NCI-H345 (cell line): ENCODE measurements at regions not wholly inside any gene's neighbourhood (a gene's known extent, or its start where the extent isn't known, plus 50 kb on each side); places are given as distances from the start of the nearest gene placed in this dataset.

Experiments used
- DNase-seq: peaks from one replicate; lab custom pipeline; 2025; lab: John Stamatoyannopoulos, UW

DNA sequence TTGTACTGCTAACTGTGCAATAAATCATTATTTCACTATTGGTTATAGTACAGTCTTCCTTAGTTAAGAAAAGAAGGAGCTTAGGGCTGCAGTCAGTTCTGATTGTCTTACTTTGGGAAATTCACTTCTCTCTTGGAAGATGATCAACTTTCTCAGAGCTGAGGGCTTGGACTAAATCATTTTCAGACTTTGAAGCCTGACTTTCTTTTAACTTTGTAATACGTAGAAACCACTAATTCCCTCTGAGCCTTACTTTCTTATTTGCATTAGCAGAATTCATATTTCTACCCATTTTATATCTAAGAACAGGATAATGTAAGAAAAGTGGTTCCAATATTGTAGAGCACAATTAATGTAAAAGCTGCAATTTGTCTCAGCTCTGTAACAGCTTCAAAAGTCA lies 386.4 kb downstream of the TRIB2 start:
- no peak for DNase-seq

DNA sequence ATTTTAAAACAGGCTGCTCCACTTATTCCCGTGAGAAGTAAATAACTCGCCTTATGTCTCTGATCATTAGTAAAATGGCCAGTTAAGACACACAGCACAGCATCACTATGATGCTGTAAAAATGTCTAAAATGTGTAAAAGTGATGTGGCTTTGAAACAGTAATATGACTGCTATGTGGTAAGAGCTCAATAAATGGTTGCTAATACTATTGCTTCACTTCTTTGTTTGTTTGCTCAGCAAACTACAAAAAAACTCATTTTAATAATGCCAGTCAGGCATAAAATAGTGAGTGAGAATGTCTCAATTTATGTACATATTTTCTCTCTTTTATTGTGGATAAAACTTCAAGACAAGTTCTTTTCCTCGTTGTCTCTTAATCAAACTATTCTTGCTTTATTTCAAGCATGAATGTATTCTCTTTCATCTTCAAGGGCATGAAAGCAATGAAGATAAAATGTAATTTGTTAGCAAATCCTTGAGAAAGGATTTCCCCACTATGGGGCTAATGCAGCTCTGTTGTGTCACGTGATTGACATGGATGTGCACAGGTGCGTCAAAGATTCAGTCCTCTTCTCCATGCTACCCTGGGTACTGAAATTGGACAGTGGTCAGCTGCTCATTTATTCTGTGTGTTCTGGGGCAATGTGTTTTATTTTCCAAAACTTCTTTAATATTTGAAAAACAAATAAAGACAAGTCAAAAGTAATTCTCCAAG lies 387.2 kb downstream of the TRIB2 start:
- DNase-seq: no peak

DNA sequence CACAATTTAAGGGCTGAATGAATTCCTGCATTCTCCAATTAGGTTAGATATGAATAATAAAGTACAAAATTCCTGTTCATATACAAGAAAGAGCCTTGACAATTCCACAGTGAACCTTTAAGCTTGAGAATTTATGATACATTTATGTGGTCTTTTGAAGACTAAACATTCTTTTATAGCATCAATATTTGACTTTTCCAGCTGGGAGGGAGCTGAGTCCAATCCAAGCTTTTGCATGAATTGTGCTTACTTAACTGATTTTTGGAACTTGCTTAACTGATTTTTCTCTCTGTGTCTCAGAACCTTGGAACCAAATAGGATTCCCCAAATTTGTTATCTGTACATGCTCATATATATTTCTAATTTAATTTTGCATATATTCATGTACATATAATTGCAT lies 388.0 kb downstream of the TRIB2 start:
- no peak for DNase-seq

DNA sequence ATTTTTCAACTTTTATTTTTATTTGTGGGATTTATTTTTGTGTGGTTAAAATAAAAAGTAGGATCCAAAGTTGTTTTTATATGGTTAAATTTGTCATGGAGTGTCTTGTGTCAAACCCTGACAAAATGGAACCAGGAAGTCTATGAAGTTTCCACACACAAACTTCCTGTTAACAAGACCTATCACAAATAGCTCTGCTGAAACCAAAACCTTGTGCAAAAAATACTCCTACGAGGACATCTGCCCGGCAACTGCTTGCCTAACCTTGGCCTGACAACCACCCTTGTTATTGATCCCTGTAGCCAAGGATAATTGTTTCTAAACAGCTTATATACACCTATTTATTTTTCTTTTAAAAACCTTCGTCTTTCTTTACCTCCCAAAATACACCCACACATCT lies 389.6 kb downstream of the TRIB2 start:
- DNase-seq: no peak

DNA sequence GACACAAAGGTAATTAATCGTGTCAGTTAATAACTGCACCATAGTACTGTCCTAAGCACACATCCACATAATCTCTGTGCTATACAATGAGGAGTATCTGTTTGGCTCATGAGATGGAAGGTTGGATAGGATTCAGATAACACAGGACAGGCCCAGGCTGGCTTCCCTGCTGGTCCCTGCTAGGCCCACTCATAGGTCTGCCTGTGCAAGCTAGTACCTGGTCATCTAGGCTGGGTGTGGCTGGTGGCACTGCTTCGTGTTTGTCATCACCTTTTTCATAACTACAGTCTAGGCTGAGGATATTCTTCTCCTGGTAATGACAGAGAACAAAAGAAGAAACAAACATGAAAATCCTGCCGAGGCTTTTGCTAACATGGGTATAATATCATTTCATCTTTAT lies 392.8 kb downstream of the TRIB2 start:
- no peak for DNase-seq

DNA sequence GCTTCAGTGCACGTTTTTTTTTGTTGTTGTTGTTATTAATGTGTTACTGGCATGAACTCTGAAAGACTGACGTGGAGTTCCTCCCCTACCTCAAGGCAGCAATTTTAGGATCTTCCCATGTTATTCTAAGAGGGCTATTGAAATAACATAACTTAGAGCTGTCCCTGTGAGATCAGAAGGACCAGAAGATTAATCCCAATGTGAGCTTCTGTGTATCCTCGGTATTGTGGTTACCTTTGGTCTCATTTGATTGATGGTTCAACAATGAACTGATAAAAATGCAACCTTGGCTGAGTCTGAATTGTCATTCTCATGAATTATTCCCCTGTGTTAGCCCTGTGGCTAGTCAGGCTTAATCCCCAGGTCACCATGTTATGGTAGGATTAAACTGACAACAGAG lies 394.1 kb downstream of the TRIB2 start:
- DNase-seq: no peak

DNA sequence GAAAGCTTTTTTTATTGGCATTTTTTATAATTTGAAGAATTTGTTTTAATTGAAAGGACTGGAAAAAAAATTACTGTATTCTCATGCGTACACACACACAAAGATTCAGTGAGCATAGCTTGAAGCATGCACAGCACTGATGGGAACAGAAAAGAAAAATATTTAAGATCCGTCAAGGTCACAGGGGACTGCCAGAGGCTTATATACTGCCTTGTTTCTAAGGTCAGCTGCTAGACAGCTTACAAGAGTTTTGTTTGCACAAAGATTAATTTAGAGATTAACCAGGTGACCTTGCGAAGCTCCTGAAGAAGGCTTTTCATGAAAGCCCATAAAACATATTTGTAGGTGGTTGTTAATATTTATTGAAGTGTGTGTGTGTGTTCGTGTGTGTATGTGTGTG lies 396.3 kb downstream of the TRIB2 start:
- no peak for DNase-seq

DNA sequence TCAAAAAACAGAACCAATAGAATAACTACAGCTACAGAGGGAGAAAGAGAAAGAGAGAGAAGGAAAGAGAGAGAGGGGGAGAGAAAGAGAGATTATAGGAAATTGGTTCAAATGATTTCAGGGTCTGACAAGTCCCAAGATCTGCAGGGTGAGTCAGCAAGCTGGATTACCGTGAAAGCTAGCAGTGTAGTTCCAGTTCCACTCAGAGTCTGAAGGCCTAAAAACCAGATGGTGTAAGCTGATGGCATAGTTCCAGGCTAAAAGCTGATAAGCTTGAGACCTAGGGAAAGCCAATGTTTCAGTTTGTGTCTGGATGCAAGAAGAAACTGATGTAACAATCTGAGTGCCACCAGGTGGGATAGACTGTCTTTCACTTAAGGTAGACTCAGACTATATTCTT lies 397.7 kb downstream of the TRIB2 start:
- peak; percentile 9 for DNase-seq

DNA sequence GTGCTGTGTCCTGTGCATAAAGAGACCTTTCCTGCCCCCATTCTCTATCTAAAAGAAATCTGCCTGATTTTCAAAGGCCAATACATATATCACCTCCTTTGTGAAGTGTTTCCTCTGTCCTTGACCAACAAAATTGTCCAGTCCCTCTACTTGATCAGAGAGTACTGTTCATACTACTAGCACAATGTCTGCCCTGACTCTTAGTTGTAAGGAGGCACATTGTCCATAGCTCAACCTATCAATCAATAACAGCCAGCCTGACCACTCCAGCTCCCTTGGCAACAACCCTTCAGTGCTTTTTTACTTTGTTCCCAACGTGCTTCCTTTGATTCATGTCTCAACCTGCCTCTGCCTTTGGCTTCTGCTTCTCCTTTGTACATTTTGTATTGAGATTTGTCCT lies 398.9 kb downstream of the TRIB2 start:
- DNase-seq: peak; percentile 65

DNA sequence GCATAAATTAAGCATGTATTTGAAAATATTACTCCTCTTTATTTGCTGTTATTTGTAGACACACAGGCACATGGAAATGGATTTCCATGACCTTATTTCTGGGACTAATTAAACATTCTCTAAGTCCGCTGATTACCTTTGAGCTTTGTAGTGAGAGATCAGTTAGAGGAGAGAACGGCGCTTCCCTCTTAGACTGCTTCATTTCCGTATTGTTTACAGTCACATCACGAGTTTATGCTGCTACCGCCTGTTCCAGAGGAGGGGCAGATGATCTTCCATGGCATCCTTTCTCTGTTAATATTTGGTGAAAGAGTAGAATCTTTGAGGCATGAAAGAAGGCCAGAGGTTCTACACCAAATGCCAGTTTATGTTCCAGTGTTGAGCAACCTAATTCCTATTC lies 404.4 kb downstream of the TRIB2 start:
- DNase-seq: no peak

DNA sequence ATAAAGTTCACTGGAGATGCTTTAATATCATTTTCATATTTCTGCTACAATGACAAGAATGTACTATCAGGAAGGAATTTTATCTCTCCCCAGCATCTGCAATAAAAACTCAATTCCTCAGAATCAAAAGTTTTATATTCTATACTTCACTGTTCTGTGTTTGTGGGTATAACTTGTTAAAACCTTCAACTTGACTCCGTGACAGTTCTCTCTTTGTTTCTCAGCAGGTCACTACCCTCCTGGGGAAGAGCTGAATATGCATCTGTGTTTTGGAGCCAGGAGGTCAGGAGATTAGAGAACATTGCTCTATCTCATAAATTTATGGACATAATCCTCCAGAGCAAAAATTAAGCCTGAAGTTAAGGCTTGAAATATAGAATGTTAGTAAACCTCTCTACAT lies 411.4 kb downstream of the TRIB2 start:
- no peak for DNase-seq

DNA sequence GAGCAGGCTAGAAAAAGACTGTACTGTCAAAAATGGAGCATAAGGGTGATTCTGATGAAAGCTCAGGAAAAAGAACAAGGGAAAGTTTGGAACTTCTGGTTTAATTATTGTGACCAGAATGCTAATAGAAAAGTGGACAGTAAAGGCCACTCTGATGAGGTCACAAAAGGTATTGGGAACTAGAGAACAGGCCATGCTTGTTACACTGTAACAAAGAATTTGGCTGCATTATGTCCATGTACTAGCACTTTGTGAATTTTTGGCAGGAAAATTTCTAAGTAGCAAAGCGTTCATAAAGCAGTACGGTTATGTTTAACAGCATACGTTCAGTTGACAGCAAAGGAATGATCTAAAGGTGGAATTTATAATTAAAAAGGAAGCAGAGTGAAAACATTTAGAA lies 418.6 kb downstream of the TRIB2 start:
- DNase-seq: no peak

DNA sequence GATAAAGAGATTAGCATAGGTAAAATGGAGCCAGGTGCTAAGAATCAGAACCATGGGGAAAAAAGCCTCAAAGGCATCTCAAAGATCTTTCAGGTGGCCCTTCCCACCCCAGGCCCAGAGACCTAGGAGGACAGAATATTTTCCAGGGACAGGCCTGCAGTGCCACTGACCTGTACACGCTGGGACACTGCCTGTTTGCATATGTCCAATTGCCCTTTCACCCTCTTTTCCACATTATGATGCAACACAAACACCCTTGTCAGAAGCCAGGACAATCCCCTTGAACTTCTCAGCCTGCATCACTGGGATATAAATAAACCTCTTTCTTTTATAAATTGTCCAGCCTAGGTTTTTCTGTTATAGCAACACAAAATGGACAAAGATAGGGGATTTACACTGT lies 419.1 kb downstream of the TRIB2 start:
- no peak for DNase-seq

DNA sequence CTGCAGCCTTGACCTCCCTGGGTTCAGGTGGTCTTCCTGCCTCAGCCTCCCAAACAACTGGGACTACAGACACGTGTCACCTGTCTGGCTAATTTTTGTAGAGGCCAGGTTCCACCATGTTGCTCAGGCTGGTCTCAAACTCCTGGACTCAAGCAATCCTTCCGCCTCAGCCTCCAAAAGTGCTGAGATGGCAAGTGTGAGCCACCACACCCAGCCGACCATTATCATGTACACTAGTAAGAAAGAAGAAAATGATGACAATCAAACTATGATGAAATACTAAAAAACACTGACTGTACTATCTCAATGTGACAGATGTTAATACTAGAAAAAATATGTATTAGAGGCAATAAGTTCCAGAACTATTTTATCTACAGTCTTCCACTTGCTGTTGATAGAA lies 420.9 kb downstream of the TRIB2 start:
- DNase-seq: no peak

DNA sequence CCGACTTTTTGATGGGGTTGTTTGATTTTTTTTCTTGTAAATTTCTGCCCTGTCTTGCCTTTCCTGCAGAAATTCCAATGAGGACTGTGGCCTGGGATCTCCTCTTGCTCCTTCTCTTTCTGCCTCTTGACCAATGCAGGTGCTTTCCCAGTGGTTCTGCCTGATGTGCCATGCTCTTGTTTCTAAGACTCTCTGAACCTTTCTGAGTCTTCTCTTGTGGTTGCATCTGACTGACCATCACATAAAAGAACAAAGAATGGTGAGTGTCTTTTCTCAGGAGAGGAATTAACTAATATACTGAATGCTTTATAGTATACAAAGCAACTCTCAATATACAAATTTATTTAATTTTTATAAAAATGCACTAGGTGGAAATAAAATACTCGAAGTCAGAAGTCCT lies 424.6 kb downstream of the TRIB2 start:
- DNase-seq: no peak

DNA sequence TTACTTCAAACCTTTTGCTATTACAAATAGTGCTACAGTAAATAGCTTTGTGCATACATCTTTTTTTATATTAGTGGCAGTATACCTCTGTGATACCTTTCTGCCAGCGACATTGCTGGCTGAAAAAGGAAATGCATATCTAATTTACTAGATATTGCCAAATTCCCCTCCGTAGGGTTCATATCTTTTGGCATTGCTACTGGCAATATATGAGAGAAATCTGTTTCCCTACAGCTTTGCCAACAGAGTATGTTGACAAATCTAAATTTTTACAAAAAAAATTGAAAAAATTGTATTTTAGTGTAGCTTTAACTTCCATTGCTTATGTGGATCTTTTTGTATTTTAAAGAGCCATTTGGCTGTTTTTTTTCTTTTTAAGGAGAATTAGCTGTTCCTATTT lies 426.7 kb downstream of the TRIB2 start:
- DNase-seq: no peak

DNA sequence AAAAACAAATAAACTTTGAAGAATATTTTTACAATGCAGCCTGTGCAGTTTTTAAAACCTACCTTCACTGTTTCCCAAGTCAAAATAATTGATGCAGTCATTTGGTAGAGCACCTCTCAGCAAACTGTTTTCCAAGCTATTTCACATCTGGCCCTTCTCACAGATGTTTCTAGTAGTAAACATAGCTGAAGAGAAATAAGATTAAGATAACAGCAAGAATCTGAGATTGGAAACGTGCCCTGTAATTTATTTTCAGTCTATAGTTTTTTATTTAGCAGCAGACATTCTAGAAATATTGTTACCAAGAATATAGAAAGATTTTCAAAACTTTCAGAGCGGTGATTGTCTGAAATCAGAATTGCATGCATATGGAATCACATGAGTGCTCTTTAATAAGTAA lies 440.2 kb downstream of the TRIB2 start:
- DNase-seq: no peak

DNA sequence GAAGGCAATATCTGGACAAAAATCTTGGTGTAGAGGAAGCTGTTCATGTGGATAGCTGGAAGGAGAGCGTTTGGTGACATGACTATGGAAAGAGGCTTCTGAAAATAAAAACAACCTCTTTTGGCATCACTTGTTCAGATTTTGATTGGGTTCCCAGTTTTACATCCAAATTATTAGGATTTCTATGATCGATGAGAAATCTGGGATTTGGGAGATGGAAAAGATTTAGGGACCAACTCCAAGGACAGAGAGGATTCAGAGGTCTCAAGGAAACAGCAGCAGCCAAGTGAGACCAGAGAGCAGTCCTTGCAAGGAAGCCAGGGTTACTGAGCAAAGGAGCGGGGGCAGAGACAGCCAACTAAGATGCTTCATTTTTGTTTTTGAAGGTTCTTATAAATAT lies 441.7 kb downstream of the TRIB2 start:
- DNase-seq: no peak

DNA sequence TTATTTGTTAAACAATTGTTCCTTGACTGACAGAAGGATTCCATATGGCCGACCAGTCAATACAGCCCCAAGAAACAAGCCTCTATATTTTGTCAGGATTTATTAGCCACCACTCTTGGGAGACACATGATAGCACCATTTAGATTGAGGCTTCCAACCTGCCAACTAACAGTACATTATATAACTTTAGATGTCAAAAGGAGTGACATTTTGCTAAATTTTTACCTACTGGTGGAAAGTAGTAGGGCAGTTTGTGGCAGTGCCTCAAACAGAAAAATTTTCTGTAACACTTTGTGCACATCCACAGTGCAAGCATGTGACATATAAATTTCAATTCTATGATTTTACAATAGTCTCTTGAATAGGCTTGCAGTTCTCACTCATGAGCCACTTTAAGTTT lies 464.0 kb downstream of the TRIB2 start:
- DNase-seq: no peak

DNA sequence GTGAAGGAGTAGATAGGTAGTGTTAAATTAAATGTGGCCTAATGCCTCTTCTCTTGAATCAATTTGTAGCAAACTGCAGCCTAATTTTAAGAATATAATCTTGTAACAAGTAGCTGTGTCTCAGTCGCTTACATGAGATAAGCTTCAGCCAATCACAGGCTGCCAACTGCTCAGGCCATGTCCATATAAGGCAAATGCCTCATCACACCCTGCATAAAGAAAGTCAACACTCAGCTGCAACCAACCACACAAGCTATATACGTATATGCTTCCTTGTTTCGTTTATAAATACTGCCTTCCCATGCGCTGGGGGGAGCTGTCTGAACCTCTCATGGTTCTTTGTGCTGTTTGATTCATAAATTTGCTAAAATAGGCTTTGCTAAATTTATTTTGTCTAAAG lies 476.3 kb downstream of the TRIB2 start:
- DNase-seq: peak; percentile 5

DNA sequence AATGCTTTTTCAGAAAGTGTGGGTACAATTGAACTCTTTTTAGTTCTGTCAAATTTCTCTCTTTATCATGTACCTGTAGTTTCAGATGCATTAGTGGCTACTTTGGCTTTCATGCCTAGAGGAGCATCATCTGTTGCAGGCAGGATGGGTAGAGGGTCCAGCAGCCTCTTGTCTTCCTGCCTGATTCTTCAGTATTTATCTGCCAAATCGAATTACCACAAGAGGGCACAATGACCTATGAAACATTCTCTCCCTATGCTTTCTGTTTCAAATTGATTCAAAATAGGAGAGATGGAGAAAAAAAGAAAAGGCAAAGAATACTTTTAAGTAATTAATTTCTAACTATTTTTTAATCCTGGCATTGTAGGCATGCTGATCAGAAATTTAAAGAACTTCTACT lies 477.2 kb downstream of the TRIB2 start:
- DNase-seq: peak; percentile 51

DNA sequence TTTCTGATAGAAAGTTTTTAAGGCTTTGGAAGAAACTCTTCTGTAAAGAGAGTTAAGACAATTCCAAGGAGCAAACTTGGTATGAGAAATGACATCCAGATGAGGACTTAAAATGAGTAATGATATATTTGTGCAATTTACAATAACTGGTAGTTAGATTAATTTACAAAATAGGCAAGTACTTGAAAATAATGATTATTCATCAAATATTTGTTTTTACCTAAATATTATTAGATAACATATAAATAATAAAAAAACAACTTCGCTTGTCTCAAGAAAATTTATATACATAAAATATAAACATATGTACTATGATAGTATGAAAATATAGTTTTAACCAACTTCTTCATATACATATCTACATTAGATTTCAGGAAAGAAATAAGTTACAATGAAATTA lies 478.5 kb downstream of the TRIB2 start:
- no peak for DNase-seq

DNA sequence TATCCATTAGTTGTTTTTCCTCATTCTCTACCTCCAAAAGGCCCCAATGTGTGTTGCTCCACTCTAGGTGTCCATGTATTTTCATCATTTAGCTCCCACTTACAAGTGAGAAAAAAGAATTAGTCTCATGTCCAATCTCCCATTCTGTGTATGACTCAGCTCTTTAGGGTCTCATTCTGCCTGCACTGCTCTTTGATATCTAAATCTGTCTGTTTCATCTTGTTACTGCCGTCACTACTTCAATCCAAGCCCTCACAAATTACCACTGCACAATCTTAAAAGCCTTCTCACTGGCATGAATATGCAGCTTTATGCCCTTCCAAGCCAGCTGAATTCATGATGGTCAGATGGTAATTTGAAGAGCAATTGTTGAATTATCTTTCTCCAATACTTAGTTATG lies 480.5 kb downstream of the TRIB2 start:
- no peak for DNase-seq

DNA sequence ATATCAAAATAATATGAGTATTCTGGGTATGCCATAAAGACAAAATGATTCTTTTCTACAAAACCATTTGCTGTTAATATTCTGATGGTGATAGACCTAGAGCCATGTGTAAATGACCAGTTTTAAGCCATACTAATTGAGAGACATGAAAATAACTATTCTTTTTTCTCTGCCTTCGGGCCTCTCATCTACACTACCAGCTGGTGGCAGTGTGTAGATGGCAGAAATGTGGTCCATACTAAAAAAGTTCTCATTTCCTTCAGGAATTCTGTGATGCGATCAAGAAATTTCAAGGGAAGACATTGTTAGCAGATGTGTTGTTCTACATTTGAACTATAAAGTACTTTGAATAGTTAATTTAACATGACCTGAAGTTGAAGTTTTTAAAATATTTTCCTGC lies 485.2 kb downstream of the TRIB2 start:
- DNase-seq: no peak

DNA sequence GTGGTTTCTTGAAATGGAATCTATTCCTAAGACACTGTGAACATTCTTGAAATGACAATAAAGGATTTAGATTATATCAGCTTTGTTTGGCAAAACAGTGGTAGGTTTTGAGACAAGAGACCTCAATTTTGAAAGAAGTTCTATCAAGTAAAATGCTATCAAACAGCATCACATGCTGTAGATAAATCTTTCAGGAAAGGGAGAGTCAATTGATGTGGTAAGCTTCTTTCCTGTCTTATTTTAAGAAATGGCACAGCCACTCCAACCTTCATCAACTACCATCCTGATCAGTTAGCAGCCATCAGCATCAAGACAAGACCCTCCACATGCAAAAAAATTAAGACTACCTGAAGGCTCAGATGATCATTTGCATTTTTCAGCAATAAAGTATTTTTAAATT lies 495.4 kb downstream of the TRIB2 start:
- DNase-seq: no peak
